Mucosa of stomach (tissue), 1 donor: ENCODE measurements at regions not wholly inside any gene's neighbourhood (a gene's known extent, or its start where the extent isn't known, plus 50 kb on each side); places are given as distances from the start of the nearest gene placed in this dataset.

Experiments
- H3K27me3 ChIP-seq: one replicate; pipeline ENCODE4 v1.7.0; 2013; ENCODE audit warnings: mild to moderate bottlenecking, low read length; ENCODE audit not compliant: control insufficient read depth, insufficient read depth
- H3K36me3 ChIP-seq: one replicate; pipeline ENCODE4 v1.7.0; 2013; ENCODE audit warnings: low read length; ENCODE audit not compliant: control insufficient read depth, insufficient read depth
- H3K4me1 ChIP-seq: one replicate; pipeline ENCODE4 v1.7.0; 2013; ENCODE audit warnings: mild to moderate bottlenecking, low read length; ENCODE audit not compliant: control insufficient read depth, insufficient read depth
- H3K4me3 ChIP-seq: one replicate; pipeline ENCODE4 v1.7.0; 2013; ENCODE audit warnings: low read length
- H3K9ac ChIP-seq: one replicate; pipeline ENCODE4 v1.7.0; 2013; ENCODE audit warnings: mild to moderate bottlenecking, low read length, moderate library complexity
- H3K9me3 ChIP-seq: one replicate; pipeline ENCODE4 v1.7.0; 2013; ENCODE audit warnings: mild to moderate bottlenecking, low read length, moderate library complexity; ENCODE audit not compliant: control insufficient read depth
- donor health status: Pancreatic carcinoma.

- no peak overlapping the region for H3K9ac ChIP-seq
- H3K9me3 ChIP-seq = no peaks in the 10 kb centered on the region
- no peaks in the 10 kb centered on the region for H3K36me3 ChIP-seq
- H3K27me3 ChIP-seq = no peaks in the 10 kb centered on the region
- no peak overlapping the region for H3K4me3 ChIP-seq
- H3K4me1 ChIP-seq = no peaks in the 10 kb centered on the region
These were observed 349.2 kb downstream of the MAFB start for GRCh38 chr20:40339661-40340449.

DNA sequence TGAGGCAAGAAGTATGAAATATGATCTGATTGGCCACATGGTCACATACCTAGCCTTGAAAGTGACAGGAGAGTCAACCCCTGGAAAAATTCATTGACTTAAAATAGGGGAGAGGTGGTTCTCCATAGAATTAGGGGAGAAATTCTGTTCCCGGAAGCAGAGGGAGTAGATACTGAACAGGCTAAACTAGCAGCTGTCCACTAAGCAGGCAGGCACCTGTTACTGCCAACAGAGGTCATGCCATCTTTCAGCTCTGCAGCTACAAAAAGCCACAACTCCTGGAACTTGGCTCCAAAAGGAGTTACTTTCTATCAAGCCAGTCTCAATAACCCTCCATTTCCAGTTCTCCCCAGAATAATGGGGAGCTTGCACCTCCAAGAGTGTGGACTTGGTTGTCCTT, 352.5 kb downstream of the MAFB start:
- Histone ChIP-seq H3K36me3 (no peaks in the 10 kb centered on the region), H3K9me3 (no peaks in the 10 kb centered on the region), H3K4me1 (no peaks in the 10 kb centered on the region), H3K4me3 (no peak overlapping the region), H3K27me3 (no peaks in the 10 kb centered on the region), H3K9ac (no peak overlapping the region)

- no peak overlapping the region for H3K4me3 ChIP-seq
- H3K27me3 ChIP-seq = no peaks in the 10 kb centered on the region
- H3K9me3 ChIP-seq = no peaks in the 10 kb centered on the region
- H3K9ac ChIP-seq = no peak overlapping the region
- no peaks in the 10 kb centered on the region for H3K36me3 ChIP-seq
- no peaks in the 10 kb centered on the region for H3K4me1 ChIP-seq
These were observed 353.1 kb downstream of the MAFB start for GRCh38 chr20:40335901-40336351.

DNA sequence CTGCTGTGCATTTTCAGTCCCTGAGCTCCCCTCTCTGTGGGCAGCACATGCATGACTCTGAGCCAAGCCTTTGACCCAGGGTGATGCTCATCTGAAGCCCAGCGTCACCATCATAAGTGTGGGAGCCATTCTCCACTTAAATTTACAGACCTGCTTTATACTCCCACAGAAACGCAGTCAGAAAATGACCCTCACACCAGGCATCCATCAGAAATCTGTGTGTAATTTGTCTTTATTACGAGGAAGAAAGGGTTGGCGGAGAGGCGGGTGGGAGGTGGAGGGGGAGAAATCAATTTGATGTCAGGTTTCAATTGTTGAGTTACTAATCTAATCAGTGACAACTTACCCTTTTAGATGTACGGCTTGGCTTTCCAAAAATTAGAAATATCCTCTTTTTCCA, 353.6 kb downstream of the MAFB start:
- H3K36me3 ChIP-seq = no peaks in the 10 kb centered on the region
- H3K4me3 ChIP-seq = no peak overlapping the region
- no peaks in the 10 kb centered on the region for H3K27me3 ChIP-seq
- no peaks in the 10 kb centered on the region for H3K4me1 ChIP-seq
- no peaks in the 10 kb centered on the region for H3K9me3 ChIP-seq
- no peak overlapping the region for H3K9ac ChIP-seq

DNA sequence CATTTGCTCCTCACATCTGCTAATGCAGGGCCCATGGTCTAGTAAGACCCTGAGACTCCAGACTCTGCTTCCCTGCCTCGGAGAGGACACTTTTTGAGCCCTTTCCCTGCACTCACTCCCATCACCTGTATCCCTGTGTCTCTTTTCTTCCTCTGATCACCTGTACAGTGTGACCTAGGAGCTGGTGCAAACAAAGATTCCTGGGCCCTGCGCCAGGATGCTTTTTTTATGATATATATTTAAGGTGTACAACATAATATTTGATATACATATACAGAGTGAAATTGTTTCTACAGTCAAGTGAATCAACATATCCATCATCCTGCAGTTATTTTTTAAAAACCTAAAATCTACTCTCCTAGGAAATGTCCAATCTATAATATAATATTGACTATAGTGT, 355.4 kb downstream of the MAFB start:
- Histone ChIP-seq H3K4me3 (no peak overlapping the region), H3K36me3 (no peaks in the 10 kb centered on the region), H3K27me3 (no peaks in the 10 kb centered on the region), H3K9me3 (no peaks in the 10 kb centered on the region), H3K9ac (no peak overlapping the region), H3K4me1 (no peaks in the 10 kb centered on the region)

- H3K27me3 ChIP-seq = no peaks in the 10 kb centered on the region
- no peak overlapping the region for H3K9ac ChIP-seq
- no peaks in the 10 kb centered on the region for H3K4me1 ChIP-seq
- no peaks in the 10 kb centered on the region for H3K36me3 ChIP-seq
- H3K4me3 ChIP-seq = no peak overlapping the region
- no peaks in the 10 kb centered on the region for H3K9me3 ChIP-seq
These were observed 357.1 kb downstream of the MAFB start for GRCh38 chr20:40331807-40332560.

GRCh38 chr20:40331249-40331648, 357.8 kb downstream of the MAFB start:
- H3K36me3 ChIP-seq = no peaks in the 10 kb centered on the region
- H3K4me1 ChIP-seq = no peaks in the 10 kb centered on the region
- H3K4me3 ChIP-seq = no peak overlapping the region
- no peak overlapping the region for H3K9ac ChIP-seq
- no peaks in the 10 kb centered on the region for H3K9me3 ChIP-seq
- no peaks in the 10 kb centered on the region for H3K27me3 ChIP-seq

DNA sequence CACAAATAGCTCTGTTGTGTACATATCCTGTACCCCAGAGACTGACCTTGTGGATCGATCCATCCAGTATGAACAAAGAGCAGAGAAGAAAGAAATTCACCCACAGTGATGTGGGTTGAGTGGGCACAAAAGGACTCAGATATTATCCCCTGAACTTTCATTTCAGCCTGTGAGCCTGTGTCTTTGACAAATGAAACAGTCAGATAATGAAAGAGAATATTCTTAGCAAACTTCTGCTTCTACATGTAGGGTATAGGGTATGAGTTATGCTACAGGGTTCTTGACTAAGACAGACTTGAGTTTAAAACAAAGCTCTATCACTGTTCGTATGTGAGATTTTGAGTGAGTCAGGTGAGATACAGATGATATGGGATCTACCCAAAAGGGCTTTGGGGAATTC, 359.7 kb downstream of the MAFB start:
- Histone ChIP-seq H3K4me1 (no peaks in the 10 kb centered on the region), H3K36me3 (no peaks in the 10 kb centered on the region), H3K27me3 (no peaks in the 10 kb centered on the region), H3K9me3 (no peaks in the 10 kb centered on the region), H3K4me3 (no peak overlapping the region), H3K9ac (no peak overlapping the region)

DNA sequence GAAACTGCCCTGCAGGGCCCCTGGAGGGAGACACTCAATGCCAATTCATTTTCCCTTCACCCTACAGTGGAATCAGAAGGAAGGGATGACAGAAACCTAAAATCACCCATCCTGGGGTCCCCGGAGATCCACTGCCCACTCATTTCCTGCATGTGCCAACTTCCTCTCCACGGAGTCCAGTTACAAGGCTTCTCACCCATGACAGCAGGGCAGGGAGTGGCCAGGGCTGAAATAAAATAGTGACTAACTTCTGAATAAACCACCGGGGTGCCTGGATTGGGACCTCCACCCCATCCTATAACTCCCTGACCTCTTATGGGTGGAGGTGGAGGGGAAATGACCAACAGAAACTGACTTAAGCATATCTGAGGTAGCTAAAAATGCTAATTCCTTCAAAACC, 362.3 kb downstream of the MAFB start:
- no peak overlapping the region for H3K9ac ChIP-seq
- H3K27me3 ChIP-seq = no peaks in the 10 kb centered on the region
- H3K36me3 ChIP-seq = no peaks in the 10 kb centered on the region
- H3K4me1 ChIP-seq = no peaks in the 10 kb centered on the region
- no peak overlapping the region for H3K4me3 ChIP-seq
- H3K9me3 ChIP-seq = no peaks in the 10 kb centered on the region

DNA sequence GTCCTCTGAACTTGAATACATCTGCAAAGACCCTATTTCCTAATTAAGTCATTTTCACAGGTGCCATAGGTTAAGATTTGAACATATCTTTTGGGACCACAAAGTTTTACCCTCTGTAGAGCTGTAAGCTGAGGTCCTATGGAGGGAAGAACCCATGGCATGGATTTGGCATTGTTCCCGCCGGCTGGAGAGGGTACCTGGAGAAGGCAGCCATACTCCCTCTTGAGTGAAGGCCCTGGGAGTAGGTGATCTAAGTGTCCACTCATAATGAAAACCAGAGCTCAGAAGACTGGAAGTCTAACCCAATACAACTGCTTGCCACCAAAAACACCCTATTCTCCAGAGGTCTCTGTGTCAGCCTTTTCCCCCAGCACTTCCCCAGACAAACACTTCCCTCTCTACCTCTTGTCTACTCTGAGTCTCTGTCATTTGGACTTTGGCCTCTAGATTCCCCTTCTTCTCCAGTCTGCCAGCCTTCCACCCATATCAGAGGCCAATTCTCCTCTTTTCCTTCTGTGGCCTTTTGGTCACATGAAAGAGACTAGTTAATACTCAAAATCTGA, 363.9 kb downstream of the MAFB start:
- Histone ChIP-seq H3K27me3 (no peaks in the 10 kb centered on the region), H3K36me3 (no peaks in the 10 kb centered on the region), H3K4me1 (no peaks in the 10 kb centered on the region), H3K9ac (no peak overlapping the region), H3K4me3 (no peak overlapping the region), H3K9me3 (no peaks in the 10 kb centered on the region)

DNA sequence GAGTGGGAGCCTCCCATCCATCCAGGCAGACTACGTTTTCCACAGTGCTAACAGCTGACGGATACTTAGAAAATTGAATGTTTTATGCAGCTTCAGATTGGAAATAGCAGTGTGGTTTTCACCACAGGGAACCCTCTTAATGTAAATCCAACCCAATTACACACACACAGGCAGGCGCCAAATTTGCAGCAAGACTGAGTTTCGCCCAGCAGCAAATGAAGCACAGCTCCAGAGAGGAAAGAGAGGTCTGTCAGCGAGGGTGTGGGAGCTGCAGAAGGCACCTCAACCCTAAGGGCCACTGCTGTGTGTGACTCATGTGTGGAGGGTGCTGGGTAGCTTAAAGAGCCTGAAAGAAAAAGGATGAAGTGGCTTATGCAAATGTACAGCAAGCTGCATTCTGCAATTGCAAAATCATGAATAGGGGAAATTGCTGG, 365.7 kb downstream of the MAFB start:
- Histone ChIP-seq H3K9ac (no peak overlapping the region), H3K4me1 (no peaks in the 10 kb centered on the region), H3K27me3 (no peaks in the 10 kb centered on the region), H3K4me3 (no peak overlapping the region), H3K36me3 (no peaks in the 10 kb centered on the region), H3K9me3 (no peaks in the 10 kb centered on the region)

DNA sequence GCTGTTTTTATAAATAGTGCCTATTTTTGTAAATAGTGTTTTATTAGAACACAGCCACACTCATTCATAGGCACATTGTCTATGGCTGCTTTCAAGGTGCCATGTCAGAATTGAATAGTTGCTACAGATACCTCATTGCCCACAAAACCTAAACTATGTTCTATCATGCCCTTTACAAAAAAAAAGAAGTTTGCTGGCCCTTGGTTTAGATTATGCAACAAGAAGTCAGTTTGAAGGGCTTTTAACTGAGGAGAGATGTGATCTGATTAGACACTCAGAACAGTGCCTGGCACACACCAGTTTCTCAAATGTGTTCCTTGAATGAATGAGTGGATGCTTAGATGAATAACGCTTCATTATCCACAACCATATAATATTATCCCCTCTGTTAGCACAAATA, 366.1 kb downstream of the MAFB start:
- Histone ChIP-seq H3K9ac (no peak overlapping the region), H3K27me3 (no peaks in the 10 kb centered on the region), H3K36me3 (no peaks in the 10 kb centered on the region), H3K4me1 (no peaks in the 10 kb centered on the region), H3K4me3 (no peak overlapping the region), H3K9me3 (no peaks in the 10 kb centered on the region)
